ENCODE measurements at regions not wholly inside any gene's neighbourhood (a gene's known extent, or its start where the extent isn't known, plus 50 kb on each side); places are given as distances from the start of the nearest gene placed in this dataset.

GRCh38 chr14:76666746-76667145, 94.5 kb upstream of the VASH1 start:
- 44 to 63% methylated on average over 5 of the region's 5 CpGs for WGBS, 2 donors
- DNase-seq (ENCODE audit: low spot score in 2 of 2): no peak
- Histone ChIP-seq H3K4me3 (no peak overlapping the region), H3K27me3 (no peaks in the 10 kb centered on the region), H3K4me1 (no peaks in the 10 kb centered on the region), H3K36me3 (no peaks in the 10 kb centered on the region), H3K9me3 (peaks cover 0 to 25% (median 3%) of the 10 kb centered on the region in 4 donors), H3K27ac (no peak overlapping the region)
- TF ChIP-seq, protein P1, sequence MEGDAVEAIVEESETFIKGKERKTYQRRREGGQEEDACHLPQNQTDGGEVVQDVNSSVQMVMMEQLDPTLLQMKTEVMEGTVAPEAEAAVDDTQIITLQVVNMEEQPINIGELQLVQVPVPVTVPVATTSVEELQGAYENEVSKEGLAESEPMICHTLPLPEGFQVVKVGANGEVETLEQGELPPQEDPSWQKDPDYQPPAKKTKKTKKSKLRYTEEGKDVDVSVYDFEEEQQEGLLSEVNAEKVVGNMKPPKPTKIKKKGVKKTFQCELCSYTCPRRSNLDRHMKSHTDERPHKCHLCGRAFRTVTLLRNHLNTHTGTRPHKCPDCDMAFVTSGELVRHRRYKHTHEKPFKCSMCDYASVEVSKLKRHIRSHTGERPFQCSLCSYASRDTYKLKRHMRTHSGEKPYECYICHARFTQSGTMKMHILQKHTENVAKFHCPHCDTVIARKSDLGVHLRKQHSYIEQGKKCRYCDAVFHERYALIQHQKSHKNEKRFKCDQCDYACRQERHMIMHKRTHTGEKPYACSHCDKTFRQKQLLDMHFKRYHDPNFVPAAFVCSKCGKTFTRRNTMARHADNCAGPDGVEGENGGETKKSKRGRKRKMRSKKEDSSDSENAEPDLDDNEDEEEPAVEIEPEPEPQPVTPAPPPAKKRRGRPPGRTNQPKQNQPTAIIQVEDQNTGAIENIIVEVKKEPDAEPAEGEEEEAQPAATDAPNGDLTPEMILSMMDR (IDR thresholded peaks at IDR 0.05): no peak

- TF ChIP-seq POLR2A (IDR thresholded peaks at IDR 0.05) (no peak), EP300 (IDR thresholded peaks at IDR 0.05) (no peak)
- TF ChIP-seq, protein P1 (IDR thresholded peaks at IDR 0.05): no peak
- H3K27me3 ChIP-seq: no peaks in the 10 kb centered on the region
- peaks cover 0 to 25% (median 3%) of the 10 kb centered on the region in 4 donors for H3K9me3 ChIP-seq
- no peaks in the 10 kb centered on the region for H3K4me1 ChIP-seq
- no peak overlapping the region for H3K27ac ChIP-seq
- H3K36me3 ChIP-seq: no peaks in the 10 kb centered on the region
- no peak overlapping the region for H3K4me3 ChIP-seq
- DNase-seq (ENCODE audit: low spot score in 2 of 2): no peak
Observed at GRCh38 chr14:76669770-76670169, 91.5 kb upstream of the VASH1 start.

GRCh38 chr14:76672123-76672522, 89.1 kb upstream of the VASH1 start:
- DNase-seq (ENCODE audit: low spot score in 2 of 2): no peak
- Histone ChIP-seq H3K36me3 (no peaks in the 10 kb centered on the region), H3K9me3 (peaks cover 0 to 22% (median 3%) of the 10 kb centered on the region in 4 donors), H3K4me3 (no peak overlapping the region), H3K27ac (no peak overlapping the region), H3K27me3 (no peaks in the 10 kb centered on the region), H3K4me1 (no peaks in the 10 kb centered on the region)
- WGBS, 2 donors: 83 to 86% methylated on average over 3 of the region's 3 CpGs
- TF ChIP-seq POLR2A (IDR thresholded peaks at IDR 0.05): no peak
- TF ChIP-seq EP300 (IDR thresholded peaks at IDR 0.05): no peak
- TF ChIP-seq, protein P1 (IDR thresholded peaks at IDR 0.05): no peak

- Histone ChIP-seq H3K4me1 (no peaks in the 10 kb centered on the region), H3K36me3 (no peaks in the 10 kb centered on the region), H3K27ac (no peak overlapping the region), H3K9me3 (peaks cover 0 to 12% (median 3%) of the 10 kb centered on the region in 4 donors), H3K27me3 (no peaks in the 10 kb centered on the region), H3K4me3 (no peak overlapping the region)
- no peak for DNase-seq (ENCODE audit: low spot score in 2 of 2)
- 90 to 95% methylated on average over 3 of the region's 3 CpGs for WGBS, 2 donors
- no peak for TF ChIP-seq POLR2A (IDR thresholded peaks at IDR 0.05)
- TF ChIP-seq, protein P1 (IDR thresholded peaks at IDR 0.05): no peak
- TF ChIP-seq EP300 (IDR thresholded peaks at IDR 0.05): no peak
Observed at GRCh38 chr14:76673261-76673660, 88.0 kb upstream of the VASH1 start.

- Histone ChIP-seq H3K36me3 (no peaks in the 10 kb centered on the region), H3K9me3 (no peaks in the 10 kb centered on the region), H3K27me3 (no peaks in the 10 kb centered on the region), H3K4me1 (no peaks in the 10 kb centered on the region), H3K27ac (no peak overlapping the region), H3K4me3 (no peak overlapping the region)
- TF ChIP-seq, protein P1 (IDR thresholded peaks at IDR 0.05): no peak
- TF ChIP-seq POLR2A (IDR thresholded peaks at IDR 0.05): no peak
- TF ChIP-seq EP300 (IDR thresholded peaks at IDR 0.05): no peak
- DNase-seq (ENCODE audit: low spot score in 2 of 2): no peak
- WGBS, 2 donors: 63 to 68% methylated on average over 11 of the region's 11 CpGs
Observed at GRCh38 chr14:76675046-76675445, 86.2 kb upstream of the VASH1 start.

Measured in tibial nerve (tissue), 4 donors.